Upper lobe of left lung (tissue), 4 donors: ENCODE measurements at regions not wholly inside any gene's neighbourhood (a gene's known extent, or its start where the extent isn't known, plus 50 kb on each side); places are given as distances from the start of the nearest gene placed in this dataset.

ENCODE experiments used
- POLR2A ChIP-seq, 4 donors: fragments of 450-650 bp; IDR thresholded peaks; one replicate each; pipeline ENCODE4 v1.5.1; 2016 to 2017; ENCODE audit warnings: antibody characterized with exemption in 4 of 4, mild to moderate bottlenecking in 2 of 4
- POLR2AphosphoS5 ChIP-seq, 2 donors: sonication (generic); formaldehyde crosslinking; IDR thresholded peaks; one replicate each; pipeline ENCODE4 v1.5.1; 2017; ENCODE audit warnings: antibody characterized with exemption in 2 of 2
- TF ChIP-seq, protein P1 (sequence below), 6 experiments: fragments of 450-650 bp in 4 of 6; fragments of 200-600 bp in 2 of 6; sonication (generic) in 2 of 6; IDR thresholded peaks; one replicate each; pipeline ENCODE4 v1.5.1; 2016 to 2019; ENCODE audit warnings: antibody characterized with exemption in 6 of 6

DNA sequence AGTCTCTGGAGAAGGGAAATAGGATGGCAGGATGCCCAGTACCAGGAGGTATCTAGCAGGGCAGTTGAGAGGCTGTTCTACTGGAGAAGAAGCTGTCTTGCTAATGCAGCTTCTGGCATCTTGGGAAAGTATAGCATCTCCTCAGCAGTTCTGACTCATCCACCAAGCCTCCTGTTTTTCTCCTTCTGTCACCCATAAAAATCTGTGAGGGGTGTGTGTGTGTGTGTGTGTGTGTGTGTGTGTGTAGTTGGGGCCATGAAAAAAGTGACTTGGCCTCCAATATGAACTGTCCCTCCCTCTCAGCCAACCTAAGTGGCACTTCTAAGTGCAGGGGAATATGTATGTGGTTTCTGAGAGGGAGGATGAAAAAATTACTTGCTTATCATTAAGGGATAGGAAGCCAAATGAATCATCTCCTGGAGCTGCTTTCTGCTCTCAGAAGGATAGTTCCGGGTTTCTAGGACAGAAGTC is 83.9 kb downstream of the CBLN2 start:
- TF ChIP-seq POLR2A (IDR thresholded peaks at IDR 0.05) (no peak), POLR2AphosphoS5 (IDR thresholded peaks at IDR 0.05) (no peak)
- TF ChIP-seq, protein P1, sequence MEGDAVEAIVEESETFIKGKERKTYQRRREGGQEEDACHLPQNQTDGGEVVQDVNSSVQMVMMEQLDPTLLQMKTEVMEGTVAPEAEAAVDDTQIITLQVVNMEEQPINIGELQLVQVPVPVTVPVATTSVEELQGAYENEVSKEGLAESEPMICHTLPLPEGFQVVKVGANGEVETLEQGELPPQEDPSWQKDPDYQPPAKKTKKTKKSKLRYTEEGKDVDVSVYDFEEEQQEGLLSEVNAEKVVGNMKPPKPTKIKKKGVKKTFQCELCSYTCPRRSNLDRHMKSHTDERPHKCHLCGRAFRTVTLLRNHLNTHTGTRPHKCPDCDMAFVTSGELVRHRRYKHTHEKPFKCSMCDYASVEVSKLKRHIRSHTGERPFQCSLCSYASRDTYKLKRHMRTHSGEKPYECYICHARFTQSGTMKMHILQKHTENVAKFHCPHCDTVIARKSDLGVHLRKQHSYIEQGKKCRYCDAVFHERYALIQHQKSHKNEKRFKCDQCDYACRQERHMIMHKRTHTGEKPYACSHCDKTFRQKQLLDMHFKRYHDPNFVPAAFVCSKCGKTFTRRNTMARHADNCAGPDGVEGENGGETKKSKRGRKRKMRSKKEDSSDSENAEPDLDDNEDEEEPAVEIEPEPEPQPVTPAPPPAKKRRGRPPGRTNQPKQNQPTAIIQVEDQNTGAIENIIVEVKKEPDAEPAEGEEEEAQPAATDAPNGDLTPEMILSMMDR (IDR thresholded peaks at IDR 0.05) = no peak
